AG04450 (cell line): ENCODE measurements at regions not wholly inside any gene's neighbourhood (a gene's known extent, or its start where the extent isn't known, plus 50 kb on each side); places are given as distances from the start of the nearest gene placed in this dataset.

Experiments used
- CTCF ChIA-PET: fragments of 300-600, 350-600 bp; formaldehyde crosslinking; extraction: SDS; loops from one replicate; lab custom pipeline; 2022; ENCODE audit warnings: antibody characterized with exemption, inconsistent platforms; lab: Charles Lee
- POLR2A ChIA-PET: fragments of 350-600 bp; formaldehyde crosslinking; extraction: SDS; loops from one replicate; lab custom pipeline; 2021; ENCODE audit warnings: antibody characterized with exemption, inconsistent platforms; lab: Yijun Ruan, JAX
- DNase-seq: peaks from one replicate; pipeline ENCODE4 v3.0.0-alpha.2; 2011; ENCODE audit warnings: low read depth, low spot score
- H3K27ac ChIP-seq: one replicate; pipeline ENCODE4 v1.5.1; 2012; ENCODE audit warnings: low read depth, low read length, control low read depth
- H3K27me3 ChIP-seq: one replicate; pipeline ENCODE4 v1.6.0; 2012; ENCODE audit warnings: low read length; ENCODE audit not compliant: control insufficient read depth, insufficient read depth
- H3K4me3 ChIP-seq: 2 replicates; pipeline ENCODE4 v1.5.1; 2011; ENCODE audit warnings: mild to moderate bottlenecking, low read depth, low read length, control low read depth
- H3K9me3 ChIP-seq: 2 replicates; pipeline ENCODE4 v1.5.1; 2012; ENCODE audit warnings: low read length; ENCODE audit not compliant: control insufficient read depth, insufficient read depth
- CTCF ChIP-seq: IDR thresholded peaks from 2 replicates; pipeline ENCODE4 v1.5.1; 2011; ENCODE audit warnings: low read depth, low read length, control low read depth, inconsistent platforms

GRCh38 chr7:156456503-156457115 is 184.0 kb upstream of the RNF32 start:
- TF ChIP-seq CTCF: no peak
- POLR2A ChIA-PET: no interaction called here

GRCh38 chr7:156456032-156456431 is 184.5 kb upstream of the RNF32 start:
- CTCF ChIA-PET: no interaction called here
- H3K27me3 ChIP-seq: no peaks in the 10 kb centered on the region
- no peak overlapping the region for H3K27ac ChIP-seq
- no peak for TF ChIP-seq CTCF
- peaks cover 36% of the 10 kb centered on the region for H3K9me3 ChIP-seq
- no peak overlapping the region for H3K4me3 ChIP-seq
- no peak for DNase-seq
- POLR2A ChIA-PET: interaction anchor here (0.6 kb wide), 1 partner anchor 327 kb away, joined by 4 read pairs; no protein-coding TSS in a partner anchor

More at GRCh38 chr7:156456503-156457115, 184.0 kb upstream of the RNF32 start:
- Histone ChIP-seq H3K27me3 (no peaks in the 10 kb centered on the region), H3K27ac (no peak overlapping the region), H3K9me3 (peaks cover 36% of the 10 kb centered on the region), H3K4me3 (no peak overlapping the region)
- no peak for DNase-seq
- CTCF ChIA-PET: no interaction called here

- CTCF ChIA-PET: no interaction called here
- no peak for TF ChIP-seq CTCF
- H3K27me3 ChIP-seq: no peaks in the 10 kb centered on the region
- H3K4me3 ChIP-seq: no peak overlapping the region
- DNase-seq: no peak
- H3K27ac ChIP-seq: no peak overlapping the region
- POLR2A ChIA-PET: no interaction called here
- H3K9me3 ChIP-seq: peaks cover 24% of the 10 kb centered on the region
These were observed 190.1 kb upstream of the RNF32 start for GRCh38 chr7:156450473-156450872.

GRCh38 chr7:156448918-156449317 is 191.7 kb upstream of the RNF32 start:
- ChIA-PET CTCF (no interaction called here), POLR2A (no interaction called here)
- no peak overlapping the region for H3K27ac ChIP-seq
- peaks cover 27% of the 10 kb centered on the region for H3K9me3 ChIP-seq
- DNase-seq: no peak
- TF ChIP-seq CTCF: no peak
- H3K4me3 ChIP-seq: no peak overlapping the region
- H3K27me3 ChIP-seq: no peaks in the 10 kb centered on the region

- Histone ChIP-seq H3K27me3 (no peaks in the 10 kb centered on the region), H3K27ac (no peak overlapping the region), H3K4me3 (no peak overlapping the region), H3K9me3 (peaks cover 29% of the 10 kb centered on the region)
- ChIA-PET POLR2A (no interaction called here), CTCF (no interaction called here)
- DNase-seq: no peak
- no peak for TF ChIP-seq CTCF
These were observed 193.6 kb upstream of the RNF32 start for GRCh38 chr7:156446990-156447389.
